ENCODE measurements at regions not wholly inside any gene's neighbourhood (a gene's known extent, or its start where the extent isn't known, plus 50 kb on each side); places are given as distances from the start of the nearest gene placed in this dataset.

DNA sequence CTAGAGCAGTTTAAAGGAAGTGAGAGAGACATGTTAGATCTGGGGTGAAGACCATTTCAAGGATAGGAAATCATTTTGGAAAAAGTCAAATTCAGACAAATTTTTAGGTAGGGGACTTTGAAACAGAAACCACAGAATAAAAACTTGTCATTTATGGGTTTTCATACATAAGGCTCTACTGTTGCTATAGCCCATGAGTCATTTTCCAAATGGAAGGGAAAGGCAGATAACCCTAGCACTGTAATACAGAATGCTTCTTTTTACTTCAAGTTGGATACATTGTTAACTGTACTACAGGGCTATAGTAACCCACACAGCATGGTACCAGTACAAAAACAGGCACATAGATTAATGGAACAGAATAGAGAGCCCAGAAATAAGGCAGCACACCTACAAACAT, 455.4 kb downstream of the EBF1 start:
- no peak for TF ChIP-seq CTCF (IDR thresholded peaks at IDR 0.05; ENCODE audit: control extremely low read depth, extremely low read depth, low read depth, missing control alignments)
- no peak for DNase-seq (ENCODE audit: extremely low spot score)
- POLR2A ChIA-PET: no interaction called here
- CTCF ChIA-PET: interaction anchor here (0.9 kb wide), 1 partner anchor 470 kb away, joined by 3 read pairs; no protein-coding TSS in a partner anchor

DNA sequence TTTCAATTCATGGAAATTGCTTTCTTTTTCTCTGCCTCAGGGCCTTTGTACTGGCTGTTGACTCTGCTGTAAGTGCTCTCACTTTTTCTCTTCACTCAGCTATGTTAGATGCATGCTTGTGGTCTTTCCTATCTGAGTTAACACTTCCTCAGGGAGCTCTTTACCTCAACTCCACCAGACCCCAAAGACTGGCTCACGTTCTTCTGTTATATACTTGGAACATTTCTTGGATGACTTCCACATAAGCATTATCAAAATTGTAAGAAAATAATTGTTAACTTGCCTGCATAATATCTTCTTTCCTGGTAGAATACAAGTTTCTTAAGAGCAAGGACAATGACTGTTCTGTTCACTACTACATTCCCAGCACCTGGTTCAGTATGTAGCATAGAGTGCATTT, 455.9 kb downstream of the EBF1 start:
- CTCF ChIA-PET: interaction anchor here (1.2 kb wide), 1 partner anchor 16 kb away, joined by 3 read pairs; no protein-coding TSS in a partner anchor
- POLR2A ChIA-PET: no interaction called here
- no peak for TF ChIP-seq CTCF (IDR thresholded peaks at IDR 0.05; ENCODE audit: control extremely low read depth, extremely low read depth, low read depth, missing control alignments)
- no peak for DNase-seq (ENCODE audit: extremely low spot score)

- POLR2A ChIA-PET: no interaction called here
Observed at GRCh38 chr5:158642879-158643278, 456.8 kb downstream of the EBF1 start.

DNA sequence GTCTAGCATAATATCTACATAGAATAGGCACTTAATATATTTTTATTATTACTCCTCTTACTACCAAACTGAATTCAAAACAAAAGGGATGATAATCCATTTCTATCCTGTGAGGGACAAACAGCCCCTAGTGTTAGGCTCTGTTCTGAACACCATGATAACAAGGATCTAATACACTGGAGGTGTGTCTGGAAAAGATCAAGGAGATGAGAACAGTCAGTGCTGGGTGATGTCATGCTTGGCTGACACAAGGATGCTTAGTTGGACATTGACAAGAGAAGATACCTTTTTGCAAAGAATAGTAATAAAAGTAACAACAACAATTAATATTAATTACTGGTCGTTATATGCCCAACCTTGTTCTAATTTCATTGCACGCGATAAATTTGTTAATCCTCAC, 458.7 kb downstream of the EBF1 start:
- CTCF ChIA-PET: no interaction called here
- no peak for DNase-seq (ENCODE audit: extremely low spot score)
- POLR2A ChIA-PET: no interaction called here
- TF ChIP-seq CTCF (IDR thresholded peaks at IDR 0.05; ENCODE audit: control extremely low read depth, extremely low read depth, low read depth, missing control alignments): no peak

More at GRCh38 chr5:158642879-158643278, 456.8 kb downstream of the EBF1 start:
- CTCF ChIA-PET: interaction anchor here (1.2 kb wide), 1 partner anchor 17 kb away, joined by 3 read pairs; no protein-coding TSS in a partner anchor
- no peak for TF ChIP-seq CTCF (IDR thresholded peaks at IDR 0.05; ENCODE audit: control extremely low read depth, extremely low read depth, low read depth, missing control alignments)
- no peak for DNase-seq (ENCODE audit: extremely low spot score)

- POLR2A ChIA-PET: no interaction called here
Observed at GRCh38 chr5:158640593-158640980, 459.1 kb downstream of the EBF1 start.

GRCh38 chr5:158639881-158640592, 459.7 kb downstream of the EBF1 start:
- no peak for TF ChIP-seq CTCF (IDR thresholded peaks at IDR 0.05; ENCODE audit: control extremely low read depth, extremely low read depth, low read depth, missing control alignments)
- ChIA-PET CTCF (interaction anchor here (1.7 kb wide), 1 partner anchor 10 kb away, joined by 5 read pairs; no protein-coding TSS in a partner anchor), POLR2A (no interaction called here)
- DNase-seq (ENCODE audit: extremely low spot score): no peak

More at GRCh38 chr5:158640593-158640980, 459.1 kb downstream of the EBF1 start:
- CTCF ChIA-PET: interaction anchor here (1.7 kb wide), 1 partner anchor 11 kb away, joined by 5 read pairs; no protein-coding TSS in a partner anchor
- TF ChIP-seq CTCF (IDR thresholded peaks at IDR 0.05; ENCODE audit: control extremely low read depth, extremely low read depth, low read depth, missing control alignments): no peak
- DNase-seq (ENCODE audit: extremely low spot score): no peak
